LNCAP (cell line): ENCODE measurements at regions not wholly inside any gene's neighbourhood (a gene's known extent, or its start where the extent isn't known, plus 50 kb on each side); places are given as distances from the start of the nearest gene placed in this dataset.

Experiments used
- TF ChIP-seq, protein P1 (sequence below): fragments of 450-650 bp; IDR thresholded peaks from 2 replicates; pipeline ENCODE4 v1.5.1; 2017; ENCODE audit warnings: mild to moderate bottlenecking

DNA sequence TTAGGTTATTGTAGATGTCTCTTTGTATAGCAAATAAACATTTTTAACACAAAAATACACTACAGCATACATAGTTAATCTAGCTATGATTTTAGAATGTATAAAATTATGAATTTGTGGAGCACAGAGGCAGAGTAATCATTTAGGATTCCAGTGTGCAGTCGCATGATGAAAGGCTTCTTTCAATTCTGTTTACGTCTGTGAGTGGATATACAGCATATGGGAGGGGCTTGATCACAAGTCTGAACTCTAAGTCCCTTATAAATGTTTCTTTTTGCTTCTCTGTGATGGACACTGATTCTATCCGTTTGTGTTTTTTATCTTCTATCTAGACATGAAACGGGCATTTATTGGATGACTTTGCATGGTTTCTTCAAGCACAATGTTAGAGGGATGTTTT lies 1239.6 kb upstream of the AGA start:
- TF ChIP-seq, protein P1, sequence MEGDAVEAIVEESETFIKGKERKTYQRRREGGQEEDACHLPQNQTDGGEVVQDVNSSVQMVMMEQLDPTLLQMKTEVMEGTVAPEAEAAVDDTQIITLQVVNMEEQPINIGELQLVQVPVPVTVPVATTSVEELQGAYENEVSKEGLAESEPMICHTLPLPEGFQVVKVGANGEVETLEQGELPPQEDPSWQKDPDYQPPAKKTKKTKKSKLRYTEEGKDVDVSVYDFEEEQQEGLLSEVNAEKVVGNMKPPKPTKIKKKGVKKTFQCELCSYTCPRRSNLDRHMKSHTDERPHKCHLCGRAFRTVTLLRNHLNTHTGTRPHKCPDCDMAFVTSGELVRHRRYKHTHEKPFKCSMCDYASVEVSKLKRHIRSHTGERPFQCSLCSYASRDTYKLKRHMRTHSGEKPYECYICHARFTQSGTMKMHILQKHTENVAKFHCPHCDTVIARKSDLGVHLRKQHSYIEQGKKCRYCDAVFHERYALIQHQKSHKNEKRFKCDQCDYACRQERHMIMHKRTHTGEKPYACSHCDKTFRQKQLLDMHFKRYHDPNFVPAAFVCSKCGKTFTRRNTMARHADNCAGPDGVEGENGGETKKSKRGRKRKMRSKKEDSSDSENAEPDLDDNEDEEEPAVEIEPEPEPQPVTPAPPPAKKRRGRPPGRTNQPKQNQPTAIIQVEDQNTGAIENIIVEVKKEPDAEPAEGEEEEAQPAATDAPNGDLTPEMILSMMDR = no peak

DNA sequence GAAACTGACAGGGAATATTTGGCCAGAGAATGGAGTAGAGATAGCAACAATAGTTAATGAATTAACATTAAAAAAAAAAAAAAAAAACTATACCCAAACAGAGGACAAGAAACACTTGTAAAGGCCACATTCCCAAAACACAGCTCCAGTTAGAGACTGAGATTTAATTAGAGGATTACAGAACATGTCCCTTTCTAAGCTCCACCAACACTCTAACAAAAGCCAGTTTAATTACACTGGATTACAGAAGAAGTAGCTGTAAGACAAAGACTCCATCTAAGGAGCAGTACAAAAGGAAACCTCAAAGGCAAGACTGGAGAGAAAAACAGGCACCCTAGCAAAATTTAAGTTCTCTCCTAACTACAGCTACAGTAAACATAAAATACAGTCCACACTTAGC lies 1247.7 kb upstream of the AGA start:
- TF ChIP-seq, protein P1 = no peak

DNA sequence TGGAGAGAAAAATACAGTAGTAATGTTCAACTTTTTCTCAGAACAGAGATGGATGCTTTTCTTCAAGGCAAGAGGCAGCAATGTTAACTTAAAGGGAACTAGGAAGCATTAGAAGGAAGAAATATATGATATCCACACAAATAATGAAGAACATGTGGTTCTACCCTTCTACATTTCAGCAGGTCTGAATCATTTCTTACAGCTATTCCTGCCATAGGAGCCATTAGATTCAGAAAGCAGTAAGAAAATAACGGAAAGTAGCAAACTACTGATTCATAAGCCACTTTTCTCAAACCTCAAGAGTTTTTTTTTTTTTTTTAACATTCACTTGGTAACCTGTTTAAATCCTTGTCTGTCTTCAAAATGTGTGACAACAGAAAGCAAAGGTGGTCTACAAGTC lies 1251.6 kb upstream of the AGA start:
- TF ChIP-seq, protein P1 = no peak

DNA sequence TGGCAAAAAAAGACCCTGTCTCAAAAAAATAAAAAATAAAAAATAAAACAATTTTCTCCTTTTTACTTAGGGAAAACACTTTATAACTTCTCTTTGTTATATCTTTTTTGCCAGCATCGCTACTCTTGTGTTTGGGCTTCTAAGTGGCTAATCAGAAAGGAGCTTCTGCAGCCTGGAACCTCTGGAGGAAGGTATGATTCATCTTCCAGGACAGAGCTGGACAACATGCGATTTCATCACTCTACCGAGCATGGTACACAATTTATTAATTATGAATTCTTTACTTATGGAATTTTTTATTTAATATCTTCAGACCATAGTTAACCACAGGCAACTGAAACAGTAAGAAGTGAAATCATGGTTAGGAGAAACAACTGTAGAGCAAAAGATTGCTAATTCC lies 1254.3 kb upstream of the AGA start:
- TF ChIP-seq, protein P1 = no peak

DNA sequence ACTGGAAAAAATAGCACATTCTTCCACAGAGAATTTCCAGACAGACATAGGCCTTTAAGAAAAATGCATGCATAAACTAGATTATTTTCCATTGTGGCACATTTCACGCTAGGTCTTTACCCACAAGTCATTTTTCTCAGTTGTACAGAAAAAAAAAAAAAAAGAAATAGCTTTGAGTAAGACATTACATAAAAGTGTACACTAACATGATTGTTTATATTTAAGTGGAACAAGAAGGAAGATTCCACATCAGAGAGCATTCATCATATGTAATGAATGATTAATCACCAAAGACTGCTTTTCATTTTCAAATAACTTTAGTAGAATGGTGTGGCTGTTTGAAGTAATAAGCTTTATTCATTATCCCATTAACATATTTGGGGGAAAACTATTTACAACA lies 1270.2 kb upstream of the AGA start:
- TF ChIP-seq, protein P1 = no peak

DNA sequence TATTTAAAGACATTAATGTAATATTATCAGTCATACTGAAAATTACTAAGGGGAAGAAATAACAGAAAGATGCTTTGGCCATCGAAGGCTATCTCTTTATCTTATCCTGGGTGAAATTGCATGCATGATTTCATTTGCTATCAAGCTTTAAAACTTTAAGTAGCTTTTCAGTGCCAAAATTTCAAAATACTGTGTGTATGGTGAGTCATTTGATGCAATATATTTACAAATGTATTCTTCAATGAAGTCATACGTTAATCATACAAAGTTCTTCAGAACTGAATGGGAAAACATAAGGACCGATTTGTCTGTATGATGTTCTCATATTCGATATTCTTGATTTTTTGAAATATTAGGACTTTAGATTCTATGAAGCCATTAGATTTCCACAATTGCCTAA lies 1295.8 kb upstream of the AGA start:
- TF ChIP-seq, protein P1 = no peak

DNA sequence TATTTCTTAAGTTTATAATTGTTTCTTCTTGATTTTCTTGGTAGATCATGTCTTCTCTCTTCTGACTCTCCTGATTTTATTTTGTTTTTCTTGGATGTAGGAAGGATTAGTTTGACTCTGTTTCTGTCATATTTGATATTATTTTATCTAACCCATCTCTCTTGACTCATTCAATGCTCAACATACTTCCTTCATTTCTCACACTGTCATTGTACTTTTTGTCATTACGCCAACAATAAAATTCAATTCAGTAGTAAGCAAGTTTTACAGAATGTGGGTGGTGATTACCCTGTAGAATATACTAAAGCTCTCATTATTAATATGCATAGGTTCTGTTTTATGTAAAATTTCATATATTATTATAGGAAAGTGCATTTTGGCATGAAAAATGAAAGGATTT lies 1303.0 kb upstream of the AGA start:
- TF ChIP-seq, protein P1 = no peak

DNA sequence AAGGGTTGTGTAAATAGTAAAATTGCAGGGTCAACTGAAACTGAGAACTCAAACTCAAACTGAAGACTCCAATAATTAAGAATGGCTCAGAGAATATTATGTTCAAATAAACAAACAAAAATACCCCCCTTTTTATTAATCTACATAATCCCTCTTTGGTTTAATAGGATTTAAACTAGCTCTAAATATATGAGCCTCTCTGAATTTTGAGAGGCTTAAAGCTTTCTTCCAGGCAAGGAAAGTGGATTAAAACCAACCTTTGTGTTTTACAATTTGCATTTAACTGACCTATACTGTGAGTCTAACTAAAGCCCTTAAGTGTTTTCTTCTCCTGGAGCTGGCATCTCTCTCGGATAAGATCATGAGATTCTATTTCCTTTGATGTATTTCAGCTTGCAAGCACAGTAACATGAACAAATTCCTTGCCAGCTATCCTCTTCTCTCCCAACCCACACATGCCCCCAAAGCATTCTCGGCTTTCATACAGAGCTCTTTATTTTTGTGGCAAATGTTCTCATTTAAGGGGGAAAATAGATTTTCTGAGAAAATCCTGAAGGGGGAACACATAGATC lies 1310.8 kb upstream of the AGA start:
- TF ChIP-seq, protein P1 = no peak
